Fibroblast of lung (primary cell): ENCODE measurements at regions not wholly inside any gene's neighbourhood (a gene's known extent, or its start where the extent isn't known, plus 50 kb on each side); places are given as distances from the start of the nearest gene placed in this dataset.

Experiments used
- CTCF ChIP-seq, 2 donors: IDR thresholded peaks in 1 of 2; conservative IDR thresholded peaks in 1 of 2; 1 replicate in 1 of 2; 2 replicates in 1 of 2; pipeline ENCODE4 v1.5.1; 2011 to 2012; ENCODE audit warnings: low read length in 2 of 2, control low read depth in 1 of 2, inconsistent platforms in 1 of 2, low read depth in 1 of 2, mild to moderate bottlenecking in 1 of 2
- EZH2 ChIP-seq: IDR thresholded peaks from 2 replicates; pipeline ENCODE4 v1.5.1; 2012; ENCODE audit warnings: low read length, control low read depth, mild to moderate bottlenecking; ENCODE audit errors: missing control alignments

GRCh38 chr11:127506647-127507046 is 506.1 kb upstream of the KIRREL3 start:
- TF ChIP-seq CTCF (conservative IDR thresholded peaks at IDR 0.05 in 1 of 2, IDR thresholded peaks at IDR 0.05 in 1 of 2; ENCODE audit: low read depth in 1 of 2, low read length in 2 of 2) (no peak), EZH2 (no peak)
